Endothelial cell of umbilical vein (primary cell): ENCODE measurements at regions not wholly inside any gene's neighbourhood (a gene's known extent, or its start where the extent isn't known, plus 50 kb on each side); places are given as distances from the start of the nearest gene placed in this dataset.

Experiments
- BruUV-seq: library from RNA; stranded (reverse); fragments of 400-500 nt; replicated peaks from 2 replicates; lab custom pipeline; 2021; lab: Mats Ljungman, UMichigan
- CTCF ChIA-PET: fragments of 300-600, 350-600 bp; sonication (Branson Sonifier 250); formaldehyde crosslinking; loops from one replicate; lab custom pipeline; 2021; ENCODE audit warnings: antibody characterized with exemption, inconsistent platforms; lab: Charles Lee
- POLR2A ChIA-PET: fragments of 300-600, 350-600 bp; sonication (Branson Sonifier 250); formaldehyde crosslinking; loops from one replicate; lab custom pipeline; 2021; ENCODE audit warnings: antibody characterized with exemption, inconsistent platforms; lab: Charles Lee
- DNase-seq: peaks from one replicate; pipeline ENCODE4 v3.0.0-alpha.2; 2011; ENCODE audit warnings: low read depth, low spot score
- FAIRE-seq: peaks from 2 replicates; lab custom pipeline; 2011; peaks lifted over from hg19 to GRCh38; lab: Jason Lieb, UNC
- H2AFZ ChIP-seq: 2 replicates; pipeline ENCODE4 v1.6.0; 2012; ENCODE audit warnings: low read depth, low read length, control low read depth, inconsistent platforms
- H3K27ac ChIP-seq: 2 replicates; pipeline ENCODE4 v1.5.1; 2011; ENCODE audit warnings: low read depth, mild to moderate bottlenecking, control low read depth, low read length, moderate library complexity; ENCODE audit not compliant: insufficient read depth
- H3K27me3 ChIP-seq, 2 experiments: 2 replicates each; pipeline versions ENCODE4 v1.6.0 to v1.6.1; 2011; ENCODE audit warnings: low read length in 2 of 2, mixed read lengths in 1 of 2; ENCODE audit not compliant: control insufficient read depth in 2 of 2, insufficient read depth in 2 of 2
- H3K36me3 ChIP-seq, 2 experiments: 2 replicates in 1 of 2; 3 replicates in 1 of 2; pipeline ENCODE4 v1.5.1; 2011; ENCODE audit warnings: low read length in 2 of 2, mild to moderate bottlenecking in 1 of 2, moderate library complexity in 1 of 2; ENCODE audit not compliant: control insufficient read depth in 2 of 2, insufficient read depth in 2 of 2; ENCODE audit errors: extremely low read depth in 1 of 2
- H3K4me1 ChIP-seq: 3 replicates; pipeline ENCODE4 v1.5.1; 2011; ENCODE audit warnings: mild to moderate bottlenecking, low read length; ENCODE audit not compliant: control insufficient read depth, insufficient read depth; ENCODE audit errors: extremely low read depth
- H3K4me2 ChIP-seq: 2 replicates; pipeline ENCODE4 v1.6.1; 2011; ENCODE audit warnings: low read length, control low read depth, mixed read lengths; ENCODE audit not compliant: insufficient read depth
- H3K4me3 ChIP-seq, 3 experiments: fragments of 200-600 bp in 1 of 3; sonication (generic), shearing (Covaris generic) in 1 of 3; replicated peaks in 1 of 3; 2 replicates each; pipeline ENCODE4 v1.5.1; 2011 to 2016; ENCODE audit warnings: control low read depth in 3 of 3, low read length in 3 of 3, mild to moderate bottlenecking in 2 of 3, inconsistent platforms in 1 of 3, low read depth in 1 of 3, moderate library complexity in 1 of 3; ENCODE audit not compliant: insufficient read depth in 1 of 3
- H3K79me2 ChIP-seq: 2 replicates; pipeline ENCODE4 v1.6.0; 2012; ENCODE audit warnings: low read length, inconsistent platforms; ENCODE audit not compliant: control insufficient read depth, insufficient read depth
- H3K9ac ChIP-seq: replicated peaks from 2 replicates; pipeline ENCODE3; 2011; ENCODE audit warnings: low read length, control low read depth; ENCODE audit not compliant: insufficient read depth; ENCODE audit errors: extremely low read depth
- H3K9me1 ChIP-seq: replicated peaks from 3 replicates; pipeline ENCODE4 v1.6.0; 2011; ENCODE audit warnings: mild to moderate bottlenecking, low read length; ENCODE audit not compliant: control insufficient read depth, insufficient read depth; ENCODE audit errors: extremely low read depth
- H3K9me3 ChIP-seq: replicated peaks from 2 replicates; pipeline ENCODE4 v1.5.1; 2012; ENCODE audit warnings: low read length, inconsistent platforms; ENCODE audit not compliant: control insufficient read depth, insufficient read depth
- H4K20me1 ChIP-seq: replicated peaks from 2 replicates; pipeline ENCODE3; 2011; ENCODE audit warnings: mild to moderate bottlenecking, low read length; ENCODE audit not compliant: control insufficient read depth, insufficient read depth; ENCODE audit errors: extremely low read depth
- CTCF ChIP-seq, 2 donors: IDR thresholded peaks; 1 replicate in 1 of 2; 2 replicates in 1 of 2; pipeline ENCODE4 v1.5.1; 2011; ENCODE audit warnings: low read length in 2 of 2, mild to moderate bottlenecking in 2 of 2, moderate library complexity in 2 of 2, control low read depth in 1 of 2, inconsistent platforms in 1 of 2, low read depth in 1 of 2; ENCODE audit not compliant: insufficient read depth in 1 of 2; ENCODE audit errors: extremely low read depth in 1 of 2
- EZH2 ChIP-seq: IDR thresholded peaks from 2 replicates; pipeline ENCODE4 v1.6.1; 2012; ENCODE audit warnings: borderline replicate concordance, low read depth, mild to moderate bottlenecking, moderate library complexity, low read length, inconsistent platforms; ENCODE audit not compliant: severe bottlenecking
- FOS ChIP-seq: IDR thresholded peaks from 2 replicates; pipeline ENCODE4 v1.6.1; 2011; ENCODE audit warnings: mild to moderate bottlenecking, low read length, moderate library complexity, borderline replicate concordance; ENCODE audit not compliant: insufficient read depth
- GATA2 ChIP-seq: IDR thresholded peaks from 2 replicates; pipeline ENCODE4 v1.7.0; 2011; ENCODE audit warnings: low read depth, mild to moderate bottlenecking, moderate library complexity, mixed read lengths, low read length; ENCODE audit not compliant: insufficient read length, insufficient read depth
- JUN ChIP-seq: IDR thresholded peaks from 2 replicates; pipeline ENCODE4 v1.6.1; 2011; ENCODE audit warnings: borderline replicate concordance, low read depth; ENCODE audit not compliant: insufficient read length, insufficient read depth
- MAX ChIP-seq: IDR thresholded peaks from 2 replicates; pipeline ENCODE4 v1.6.1; 2011; ENCODE audit not compliant: insufficient read depth, insufficient read length
- MYC ChIP-seq: IDR thresholded peaks from one replicate; pipeline ENCODE4 v1.6.1; 2011; ENCODE audit warnings: mild to moderate bottlenecking, low read depth, low read length
- POLR2A ChIP-seq: IDR thresholded peaks from 2 replicates; pipeline ENCODE4 v1.6.1; 2012; ENCODE audit warnings: low read depth, mild to moderate bottlenecking, control low read depth, low read length
- POLR2AphosphoS5 ChIP-seq: IDR thresholded peaks from 2 replicates; pipeline ENCODE4 v1.6.1; 2012; ENCODE audit warnings: low read depth, mild to moderate bottlenecking, control low read depth, low read length, moderate library complexity; ENCODE audit not compliant: insufficient read depth
- dilution Hi-C: fragments of 300-500 bp; cut with MboI; formaldehyde crosslinking; loops from one replicate; pipeline ENCODE4 v1.15.0; 2019; ENCODE audit warnings: low sequenced_read_pairs; ENCODE audit not compliant: extremely low pct_ligation_motif_present
- intact Hi-C: fragments of 100-400 bp; cut with micrococcal nuclease; formaldehyde crosslinking; loops from one replicate; pipeline ENCODE4 v1.10.0; 2022

GRCh38 chr9:82419696-82420486 lies 431.3 kb downstream of the SPATA31D1 start:
- POLR2A ChIA-PET = no interaction called here
- FAIRE-seq = no peak

More at GRCh38 chr9:82419696-82420486, 431.3 kb downstream of the SPATA31D1 start:
- no peak overlapping the region for H2AFZ ChIP-seq
- H3K4me3 ChIP-seq = no peak overlapping the region
- no peak overlapping the region for H3K27ac ChIP-seq
- no peaks in the 10 kb centered on the region for H3K4me1 ChIP-seq
- H3K36me3 ChIP-seq = no peaks in the 10 kb centered on the region
- TF ChIP-seq JUN (no peak), GATA2 (no peak), POLR2A (no peak), MAX (no peak), POLR2AphosphoS5 (no peak), CTCF (IDR thresholded peaks at IDR 0.05; ENCODE audit: extremely low read depth in 1 of 2, insufficient read depth in 1 of 2, low read depth in 1 of 2, low read length in 2 of 2) (no peak), EZH2 (no peak), MYC (no peak), FOS (no peak)
- no peaks in the 10 kb centered on the region for H4K20me1 ChIP-seq
- peaks cover 2% of the 10 kb centered on the region for H3K9me3 ChIP-seq
- H3K27me3 ChIP-seq = no peaks in the 10 kb centered on the region
- no peaks in the 10 kb centered on the region for H3K79me2 ChIP-seq
- no peak for DNase-seq
- H3K9ac ChIP-seq = no peak overlapping the region
- H3K4me2 ChIP-seq = no peak overlapping the region
- intact Hi-C loops (no loop called here), dilution Hi-C loops (no loop called here)
- CTCF ChIA-PET = no interaction called here
- no TSS peak for BruUV-seq
- no peaks in the 10 kb centered on the region for H3K9me1 ChIP-seq
